ENCODE measurements at regions not wholly inside any gene's neighbourhood (a gene's known extent, or its start where the extent isn't known, plus 50 kb on each side); places are given as distances from the start of the nearest gene placed in this dataset.

DNA sequence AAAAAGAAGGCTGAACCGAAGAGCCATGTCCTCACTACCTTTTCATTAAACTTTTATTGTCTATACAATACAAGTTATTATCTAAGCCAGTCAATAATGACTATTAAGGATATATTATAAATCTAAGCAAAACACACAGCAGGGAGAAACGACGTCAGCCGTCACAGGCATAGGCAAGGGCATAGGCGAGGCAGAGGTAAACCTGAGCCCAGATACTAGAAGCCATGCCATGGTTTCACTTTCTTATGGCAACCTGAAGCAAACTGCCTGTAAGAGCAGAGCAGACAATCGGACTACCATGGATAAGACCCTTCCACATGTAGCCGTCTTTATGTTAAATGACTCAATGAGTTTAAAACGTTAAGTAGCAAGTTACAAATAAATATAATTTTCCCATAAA lies 238.5 kb upstream of the ZNF521 start:
- TF ChIP-seq, protein P1, sequence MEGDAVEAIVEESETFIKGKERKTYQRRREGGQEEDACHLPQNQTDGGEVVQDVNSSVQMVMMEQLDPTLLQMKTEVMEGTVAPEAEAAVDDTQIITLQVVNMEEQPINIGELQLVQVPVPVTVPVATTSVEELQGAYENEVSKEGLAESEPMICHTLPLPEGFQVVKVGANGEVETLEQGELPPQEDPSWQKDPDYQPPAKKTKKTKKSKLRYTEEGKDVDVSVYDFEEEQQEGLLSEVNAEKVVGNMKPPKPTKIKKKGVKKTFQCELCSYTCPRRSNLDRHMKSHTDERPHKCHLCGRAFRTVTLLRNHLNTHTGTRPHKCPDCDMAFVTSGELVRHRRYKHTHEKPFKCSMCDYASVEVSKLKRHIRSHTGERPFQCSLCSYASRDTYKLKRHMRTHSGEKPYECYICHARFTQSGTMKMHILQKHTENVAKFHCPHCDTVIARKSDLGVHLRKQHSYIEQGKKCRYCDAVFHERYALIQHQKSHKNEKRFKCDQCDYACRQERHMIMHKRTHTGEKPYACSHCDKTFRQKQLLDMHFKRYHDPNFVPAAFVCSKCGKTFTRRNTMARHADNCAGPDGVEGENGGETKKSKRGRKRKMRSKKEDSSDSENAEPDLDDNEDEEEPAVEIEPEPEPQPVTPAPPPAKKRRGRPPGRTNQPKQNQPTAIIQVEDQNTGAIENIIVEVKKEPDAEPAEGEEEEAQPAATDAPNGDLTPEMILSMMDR (conservative IDR thresholded peaks at IDR 0.05; ENCODE audit: low read depth in 2 of 2): no peak
- TF ChIP-seq, protein P2, sequence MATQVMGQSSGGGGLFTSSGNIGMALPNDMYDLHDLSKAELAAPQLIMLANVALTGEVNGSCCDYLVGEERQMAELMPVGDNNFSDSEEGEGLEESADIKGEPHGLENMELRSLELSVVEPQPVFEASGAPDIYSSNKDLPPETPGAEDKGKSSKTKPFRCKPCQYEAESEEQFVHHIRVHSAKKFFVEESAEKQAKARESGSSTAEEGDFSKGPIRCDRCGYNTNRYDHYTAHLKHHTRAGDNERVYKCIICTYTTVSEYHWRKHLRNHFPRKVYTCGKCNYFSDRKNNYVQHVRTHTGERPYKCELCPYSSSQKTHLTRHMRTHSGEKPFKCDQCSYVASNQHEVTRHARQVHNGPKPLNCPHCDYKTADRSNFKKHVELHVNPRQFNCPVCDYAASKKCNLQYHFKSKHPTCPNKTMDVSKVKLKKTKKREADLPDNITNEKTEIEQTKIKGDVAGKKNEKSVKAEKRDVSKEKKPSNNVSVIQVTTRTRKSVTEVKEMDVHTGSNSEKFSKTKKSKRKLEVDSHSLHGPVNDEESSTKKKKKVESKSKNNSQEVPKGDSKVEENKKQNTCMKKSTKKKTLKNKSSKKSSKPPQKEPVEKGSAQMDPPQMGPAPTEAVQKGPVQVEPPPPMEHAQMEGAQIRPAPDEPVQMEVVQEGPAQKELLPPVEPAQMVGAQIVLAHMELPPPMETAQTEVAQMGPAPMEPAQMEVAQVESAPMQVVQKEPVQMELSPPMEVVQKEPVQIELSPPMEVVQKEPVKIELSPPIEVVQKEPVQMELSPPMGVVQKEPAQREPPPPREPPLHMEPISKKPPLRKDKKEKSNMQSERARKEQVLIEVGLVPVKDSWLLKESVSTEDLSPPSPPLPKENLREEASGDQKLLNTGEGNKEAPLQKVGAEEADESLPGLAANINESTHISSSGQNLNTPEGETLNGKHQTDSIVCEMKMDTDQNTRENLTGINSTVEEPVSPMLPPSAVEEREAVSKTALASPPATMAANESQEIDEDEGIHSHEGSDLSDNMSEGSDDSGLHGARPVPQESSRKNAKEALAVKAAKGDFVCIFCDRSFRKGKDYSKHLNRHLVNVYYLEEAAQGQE (IDR thresholded peaks at IDR 0.05; ENCODE audit: unreplicated experiment): no peak
- TF ChIP-seq EZH2phosphoT487 (IDR thresholded peaks at IDR 0.05; ENCODE audit: unreplicated experiment) (no peak), JUNB (IDR thresholded peaks at IDR 0.05; ENCODE audit: unreplicated experiment) (no peak), POLR2AphosphoS5 (IDR thresholded peaks at IDR 0.05; ENCODE audit: low read depth) (no peak)

All from GM23338 (cell line).